IPS DF 6.9 (cell line): ENCODE measurements at regions not wholly inside any gene's neighbourhood (a gene's known extent, or its start where the extent isn't known, plus 50 kb on each side); places are given as distances from the start of the nearest gene placed in this dataset.

Experiments used
- DNase-seq: peaks from one replicate; pipeline ENCODE4 v3.0.0-alpha.2; 2013; ENCODE audit warnings: low read depth, low spot score
- H3K27ac ChIP-seq: one replicate; pipeline ENCODE4 v1.5.1; 2013; ENCODE audit warnings: low read length, control low read depth
- H3K27me3 ChIP-seq: 2 replicates; pipeline ENCODE4 v1.6.1; 2013; ENCODE audit warnings: mild to moderate bottlenecking, low read length; ENCODE audit not compliant: control insufficient read depth, insufficient read depth
- H3K36me3 ChIP-seq: 2 replicates; pipeline ENCODE4 v1.6.1; 2013; ENCODE audit warnings: low read length; ENCODE audit not compliant: control insufficient read depth, insufficient read depth
- H3K4me1 ChIP-seq: 2 replicates; pipeline ENCODE4 v1.6.1; 2013; ENCODE audit warnings: low read length; ENCODE audit not compliant: control insufficient read depth, insufficient read depth
- H3K4me3 ChIP-seq: 2 replicates; pipeline ENCODE4 v1.5.1; 2013; ENCODE audit warnings: mild to moderate bottlenecking, low read length
- H3K9me3 ChIP-seq: 2 replicates; pipeline ENCODE4 v1.6.1; 2013; ENCODE audit warnings: low read length, inconsistent platforms; ENCODE audit not compliant: control insufficient read depth, insufficient read depth
- WGBS: extraction: QIAGEN DNeasy Blood & Tissue Kit; methylation state at CpG from one replicate; pipeline ENCODE4 v1.1.7; 2013; ENCODE audit warnings: mixed read lengths, missing lambda C conversion rate; ENCODE audit not compliant: insufficient read length, insufficient coverage; 5-methylcytosine and 5-hydroxymethylcytosine counted together

DNA sequence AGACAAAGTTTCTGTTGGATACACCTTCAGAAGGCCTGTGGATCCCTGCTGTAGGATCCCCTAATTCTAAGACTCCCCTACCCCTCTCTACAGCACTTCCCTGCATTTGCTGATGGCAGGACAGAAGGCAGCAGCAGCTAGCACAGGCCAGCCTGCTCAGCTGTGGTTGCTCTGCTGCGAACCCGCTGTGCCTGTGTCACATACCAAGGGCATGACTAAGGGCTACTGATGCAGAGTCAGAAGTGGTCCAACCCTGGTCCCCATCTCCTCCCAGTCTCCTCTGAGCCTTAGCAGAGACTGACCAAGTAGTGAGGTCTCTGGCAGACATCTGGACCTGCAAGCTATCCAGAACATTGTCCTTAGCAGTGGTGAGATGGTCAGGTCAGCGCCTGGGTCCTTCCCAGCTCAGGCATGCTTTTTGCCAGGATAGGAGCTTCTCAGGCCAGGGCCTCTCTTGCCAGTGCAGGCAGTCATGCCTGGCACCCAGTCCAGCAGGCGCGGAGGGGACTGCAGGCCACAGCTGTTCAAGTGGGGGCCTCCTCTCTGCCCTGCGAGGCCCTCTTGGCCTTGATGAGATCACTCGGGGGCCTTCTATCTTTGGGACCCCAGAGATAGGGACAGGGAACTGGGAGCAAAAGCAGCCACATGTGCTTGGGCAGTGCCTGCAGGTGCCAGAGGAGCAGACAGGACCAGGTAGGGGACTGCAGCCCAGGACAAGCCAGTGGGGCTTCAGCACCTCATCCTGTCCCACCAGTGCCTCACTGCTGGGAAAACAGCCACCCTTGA lies 146.4 kb downstream of the ZNF248 start:
- Histone ChIP-seq H3K4me3 (no peak overlapping the region), H3K36me3 (no peaks in the 10 kb centered on the region), H3K4me1 (no peaks in the 10 kb centered on the region), H3K27me3 (no peaks in the 10 kb centered on the region), H3K27ac (no peak overlapping the region), H3K9me3 (peaks cover 17% of the 10 kb centered on the region)
- WGBS: no CpG with 5 or more reads among the region's 7 CpGs
- no peak for DNase-seq

DNA sequence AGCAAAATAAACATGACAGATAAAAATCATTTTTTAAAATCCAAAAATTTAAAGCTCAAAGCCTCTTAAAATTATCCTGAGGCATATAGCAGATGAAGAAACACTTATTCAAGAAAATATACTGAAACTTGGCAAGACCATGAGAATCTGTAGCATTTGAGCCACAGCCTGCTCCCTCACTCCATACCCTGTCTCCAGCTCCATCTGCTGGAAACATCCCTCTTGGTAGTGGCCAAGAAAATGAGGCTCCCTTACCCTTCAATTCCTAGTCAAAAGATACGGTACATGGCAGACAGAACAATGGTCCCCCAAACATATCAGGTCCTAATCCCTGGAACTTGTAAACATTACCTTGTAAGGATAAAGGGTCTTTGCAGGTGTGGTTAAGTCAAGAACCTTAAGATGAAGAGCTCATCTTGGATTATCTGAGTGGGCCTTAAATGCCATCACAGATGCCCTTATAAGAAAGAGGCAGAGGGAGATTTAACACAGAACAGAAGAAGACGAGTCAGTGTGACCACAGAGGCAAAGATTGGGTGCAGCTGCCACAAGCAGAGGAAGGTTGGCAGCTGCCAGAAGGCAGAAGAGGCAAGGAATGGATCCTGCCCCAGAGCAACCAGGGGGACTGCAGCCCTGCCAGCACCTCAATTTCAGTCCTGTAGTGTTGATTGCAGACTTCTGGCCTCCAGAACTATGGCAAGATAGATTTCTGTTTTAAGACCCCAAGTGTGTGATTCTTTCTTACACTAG lies 149.4 kb downstream of the ZNF248 start:
- Histone ChIP-seq H3K27me3 (no peaks in the 10 kb centered on the region), H3K36me3 (no peaks in the 10 kb centered on the region), H3K27ac (no peak overlapping the region), H3K4me1 (no peaks in the 10 kb centered on the region), H3K4me3 (no peak overlapping the region), H3K9me3 (peaks cover 19% of the 10 kb centered on the region)
- DNase-seq: no peak
- WGBS: no CpG with 5 or more reads among the region's 2 CpGs

- WGBS: no CpG with 5 or more reads among the region's 4 CpGs
- H3K9me3 ChIP-seq: peaks cover 15% of the 10 kb centered on the region; the same call in 1 of the 2 replicates
- no peaks in the 10 kb centered on the region for H3K36me3 ChIP-seq
- no peaks in the 10 kb centered on the region for H3K27me3 ChIP-seq
- no peak overlapping the region for H3K27ac ChIP-seq
- H3K4me3 ChIP-seq: no peak overlapping the region
- H3K4me1 ChIP-seq: no peaks in the 10 kb centered on the region
- DNase-seq: no peak
Measured at GRCh38 chr10:37704566-37704965, 152.8 kb downstream of the ZNF248 start.

- Histone ChIP-seq H3K9me3 (peaks cover 16% of the 10 kb centered on the region; the same call in 1 of the 2 replicates), H3K4me3 (no peak overlapping the region), H3K36me3 (no peaks in the 10 kb centered on the region), H3K4me1 (no peaks in the 10 kb centered on the region), H3K27ac (no peak overlapping the region), H3K27me3 (no peaks in the 10 kb centered on the region)
- no peak for DNase-seq
- WGBS: no CpG with 5 or more reads among the region's 4 CpGs
Measured at GRCh38 chr10:37703833-37704382, 153.5 kb downstream of the ZNF248 start.

DNA sequence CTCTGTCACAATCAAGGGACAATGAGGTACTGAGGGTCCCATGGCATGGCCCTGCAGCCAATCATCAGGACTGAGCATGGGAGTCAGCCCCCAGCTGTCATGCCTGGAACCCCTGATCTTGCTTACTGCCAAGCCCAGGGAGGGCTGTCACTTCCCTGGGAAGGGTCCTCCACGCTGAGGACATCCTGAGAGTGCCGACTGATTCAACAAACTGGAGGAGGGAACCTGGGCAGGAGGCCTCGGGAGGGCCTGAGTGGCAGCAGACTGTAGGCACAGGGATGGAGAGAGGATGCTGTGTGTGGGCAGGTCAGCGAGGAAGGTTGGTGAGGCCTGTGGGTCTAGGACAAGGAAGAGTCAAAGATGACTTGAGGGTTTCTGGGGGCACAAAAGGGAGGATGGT lies 154.3 kb downstream of the ZNF248 start:
- Histone ChIP-seq H3K36me3 (no peaks in the 10 kb centered on the region), H3K27ac (no peak overlapping the region), H3K4me1 (no peaks in the 10 kb centered on the region), H3K27me3 (no peaks in the 10 kb centered on the region), H3K4me3 (no peak overlapping the region), H3K9me3 (peaks cover 14% of the 10 kb centered on the region; the same call in 1 of the 2 replicates)
- WGBS: no CpG with 5 or more reads among the region's 4 CpGs
- DNase-seq: no peak

GRCh38 chr10:37701781-37702493 lies 155.5 kb downstream of the ZNF248 start:
- H3K27me3 ChIP-seq: no peaks in the 10 kb centered on the region
- H3K36me3 ChIP-seq: no peaks in the 10 kb centered on the region
- no CpG with 5 or more reads among the region's 16 CpGs for WGBS
- no peak overlapping the region for H3K4me3 ChIP-seq
- H3K9me3 ChIP-seq: peaks cover 12% of the 10 kb centered on the region; the same call in 1 of the 2 replicates
- H3K27ac ChIP-seq: no peak overlapping the region
- no peak for DNase-seq
- no peaks in the 10 kb centered on the region for H3K4me1 ChIP-seq

GRCh38 chr10:37700886-37701780 lies 156.3 kb downstream of the ZNF248 start:
- Histone ChIP-seq H3K4me3 (no peak overlapping the region), H3K36me3 (no peaks in the 10 kb centered on the region), H3K4me1 (no peaks in the 10 kb centered on the region), H3K27me3 (no peaks in the 10 kb centered on the region), H3K27ac (no peak overlapping the region), H3K9me3 (peaks cover 12% of the 10 kb centered on the region; the same call in 1 of the 2 replicates)
- DNase-seq: no peak
- WGBS: no CpG with 5 or more reads among the region's 37 CpGs

- H3K4me1 ChIP-seq: no peaks in the 10 kb centered on the region
- H3K4me3 ChIP-seq: no peak overlapping the region
- no peak for DNase-seq
- no CpG with 5 or more reads among the region's 3 CpGs for WGBS
- no peaks in the 10 kb centered on the region for H3K36me3 ChIP-seq
- peaks cover 14% of the 10 kb centered on the region for H3K9me3 ChIP-seq
- no peak overlapping the region for H3K27ac ChIP-seq
- no peaks in the 10 kb centered on the region for H3K27me3 ChIP-seq
Measured at GRCh38 chr10:37687581-37687980, 169.8 kb downstream of the ZNF248 start.

DNA sequence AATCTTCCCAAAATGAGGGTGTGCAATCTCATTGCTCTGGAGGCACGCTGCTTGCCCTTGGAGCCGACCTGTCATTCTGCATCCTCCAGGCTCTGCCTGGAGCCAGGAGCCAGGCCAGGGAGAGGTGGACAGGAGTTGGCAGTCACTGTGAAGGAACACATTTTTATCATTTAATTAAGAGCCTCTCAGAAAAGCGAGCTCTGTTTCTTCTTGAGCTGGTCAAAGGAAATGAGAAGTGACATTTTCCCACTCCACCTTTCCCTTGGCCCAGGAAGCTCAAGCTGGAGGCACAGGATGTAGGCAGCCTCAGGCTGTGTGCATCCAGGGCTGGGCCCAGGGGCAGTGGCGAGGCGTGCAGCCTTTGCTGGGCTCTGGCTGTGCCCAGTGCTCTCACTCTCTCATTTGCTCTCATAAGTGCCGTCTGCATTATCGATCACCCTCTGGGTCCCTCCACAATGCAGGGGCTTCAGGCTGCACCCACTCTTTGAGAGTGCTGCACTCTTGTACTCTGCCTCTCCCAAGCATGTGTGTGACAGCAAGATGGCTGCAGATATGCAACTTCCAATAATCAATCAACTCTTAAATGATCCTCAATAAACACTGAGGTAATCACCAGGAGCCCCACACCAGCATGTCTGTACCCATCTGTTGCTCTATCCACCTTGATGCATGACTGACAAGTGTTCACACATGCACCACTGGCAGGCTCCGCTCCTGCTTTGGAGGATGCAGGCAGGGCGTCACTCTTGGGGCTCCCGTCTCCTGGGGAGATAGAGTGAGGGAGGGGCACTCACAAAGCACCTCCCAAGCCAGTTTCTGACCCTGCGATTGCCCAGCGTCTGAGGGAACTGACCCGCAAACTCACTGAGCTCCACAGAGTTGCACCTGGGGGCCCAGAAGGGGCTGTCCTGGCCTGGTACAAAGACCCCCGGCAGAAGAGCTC lies 171.4 kb downstream of the ZNF248 start:
- Histone ChIP-seq H3K27ac (no peak overlapping the region), H3K4me1 (no peaks in the 10 kb centered on the region), H3K27me3 (no peaks in the 10 kb centered on the region), H3K36me3 (no peaks in the 10 kb centered on the region), H3K9me3 (peaks cover 17% of the 10 kb centered on the region), H3K4me3 (no peak overlapping the region)
- WGBS: no CpG with 5 or more reads among the region's 14 CpGs
- DNase-seq: no peak
